Adipocyte (in vitro differentiated cells): ENCODE measurements at regions not wholly inside any gene's neighbourhood (a gene's known extent, or its start where the extent isn't known, plus 50 kb on each side); places are given as distances from the start of the nearest gene placed in this dataset.
"Not testable (repeated sequence)": the region's sequence is repeated elsewhere in the genome, so short reads cannot be mapped to it uniquely, and the experiment has no call there.

Source experiments
- DNase-seq: peaks from one replicate; pipeline ENCODE4 v3.0.0-alpha.2; 2015; ENCODE audit warnings: low read depth
- H3K27me3 ChIP-seq: replicated peaks from 2 replicates; pipeline ENCODE4 v1.7.0; 2013; ENCODE audit warnings: mild to moderate bottlenecking, low read length, moderate library complexity; ENCODE audit not compliant: control insufficient read depth, insufficient read depth
- H3K36me3 ChIP-seq: 2 replicates; pipeline ENCODE4 v1.7.0; 2013; ENCODE audit warnings: low read length, mild to moderate bottlenecking, moderate library complexity; ENCODE audit not compliant: control insufficient read depth, insufficient read depth, severe bottlenecking
- H3K4me1 ChIP-seq: 2 replicates; pipeline ENCODE4 v1.7.0; 2013; ENCODE audit warnings: mild to moderate bottlenecking, low read length, moderate library complexity; ENCODE audit not compliant: control insufficient read depth, insufficient read depth
- H3K4me3 ChIP-seq: 2 replicates; pipeline ENCODE4 v1.7.0; 2013; ENCODE audit warnings: mild to moderate bottlenecking, low read length, moderate library complexity
- H3K9ac ChIP-seq: 2 replicates; pipeline ENCODE4 v1.7.0; 2013; ENCODE audit warnings: mild to moderate bottlenecking, low read length, moderate library complexity
- H3K9me3 ChIP-seq: 2 replicates; pipeline ENCODE4 v1.7.0; 2013; ENCODE audit warnings: mild to moderate bottlenecking, low read length, moderate library complexity; ENCODE audit not compliant: control insufficient read depth

DNA sequence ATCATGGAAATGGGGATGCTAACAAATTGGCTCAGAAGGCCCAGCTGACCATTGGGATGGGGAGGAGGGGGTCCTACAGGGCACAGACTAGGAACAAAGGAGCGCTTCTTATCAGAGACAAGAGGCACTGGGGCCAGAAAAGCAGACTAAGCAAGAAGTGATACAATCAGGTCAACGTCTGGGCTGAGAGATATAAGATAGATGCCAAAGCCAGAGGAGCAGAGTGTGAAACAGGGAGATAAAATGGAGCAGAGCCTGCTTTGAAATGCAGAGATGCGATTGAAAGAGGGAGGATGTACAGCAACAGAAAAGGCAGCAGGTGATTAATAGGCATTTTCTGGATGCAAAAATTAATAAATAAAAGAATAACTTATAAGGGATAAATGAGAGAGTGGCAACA is 127.5 kb upstream of the SAMSN1 start:
- Histone ChIP-seq H3K9ac (no peak overlapping the region), H3K4me1 (no peaks in the 10 kb centered on the region), H3K36me3 (no peaks in the 10 kb centered on the region), H3K27me3 (no peaks in the 10 kb centered on the region), H3K9me3 (no peaks in the 10 kb centered on the region), H3K4me3 (no peak overlapping the region)
- DNase-seq = no peak

DNA sequence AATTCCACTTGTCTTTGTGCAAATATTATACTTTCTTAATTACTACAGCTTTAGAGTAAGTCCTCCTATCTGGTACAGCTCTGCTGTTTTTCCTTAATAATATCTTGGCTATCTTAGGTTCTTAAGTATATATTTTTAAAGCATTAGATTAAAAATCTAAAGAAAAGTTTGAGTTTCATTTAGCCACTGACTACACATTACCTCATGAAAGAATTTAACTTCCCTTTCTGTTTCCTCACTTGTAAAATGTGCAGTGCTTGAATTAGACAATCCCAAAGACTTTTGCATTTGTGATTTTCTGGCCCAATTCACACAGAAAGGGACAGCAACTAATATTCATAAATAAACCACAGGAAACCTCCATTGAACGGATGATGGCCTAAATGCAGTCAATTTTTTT is 126.4 kb upstream of the SAMSN1 start:
- DNase-seq = no peak

DNA sequence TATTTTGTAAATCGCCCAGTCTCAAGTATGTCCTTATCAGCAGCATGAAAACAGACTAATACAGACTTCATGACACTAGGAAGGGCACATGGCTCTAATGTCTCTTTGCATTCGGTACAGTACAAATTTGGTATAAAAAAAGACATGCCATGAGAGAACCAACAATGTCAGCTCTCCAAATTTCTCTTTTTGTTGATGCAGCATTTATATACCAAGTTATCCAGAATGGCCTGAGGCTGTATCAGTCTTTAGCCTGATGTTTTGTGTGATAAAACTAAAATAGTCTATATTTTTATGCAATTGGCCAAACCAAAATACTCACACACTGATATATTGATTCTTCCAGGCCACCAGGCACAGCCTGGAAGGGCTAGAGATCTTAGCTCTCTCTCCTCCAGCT is 124.3 kb upstream of the SAMSN1 start:
- no peak overlapping the region for H3K9ac ChIP-seq
- H3K4me3 ChIP-seq = no peak overlapping the region
- H3K4me1 ChIP-seq = no peaks in the 10 kb centered on the region
- DNase-seq = no peak
- no peaks in the 10 kb centered on the region for H3K9me3 ChIP-seq
- H3K27me3 ChIP-seq = no peaks in the 10 kb centered on the region
- no peaks in the 10 kb centered on the region for H3K36me3 ChIP-seq

More for the DNA sequence above, 126.4 kb upstream of the SAMSN1 start:
- H3K4me3 ChIP-seq = no peak overlapping the region
- H3K27me3 ChIP-seq = no peaks in the 10 kb centered on the region
- H3K36me3 ChIP-seq = no peaks in the 10 kb centered on the region
- no peaks in the 10 kb centered on the region for H3K9me3 ChIP-seq
- no peak overlapping the region for H3K9ac ChIP-seq
- H3K4me1 ChIP-seq = no peaks in the 10 kb centered on the region

- not testable (repeated sequence) for H3K27me3 ChIP-seq, H3K9ac ChIP-seq, H3K9me3 ChIP-seq, H3K4me1 ChIP-seq, H3K4me3 ChIP-seq, DNase-seq, H3K36me3 ChIP-seq
Observed at GRCh38 chr21:14669092-14669491, 123.0 kb upstream of the SAMSN1 start.

DNA sequence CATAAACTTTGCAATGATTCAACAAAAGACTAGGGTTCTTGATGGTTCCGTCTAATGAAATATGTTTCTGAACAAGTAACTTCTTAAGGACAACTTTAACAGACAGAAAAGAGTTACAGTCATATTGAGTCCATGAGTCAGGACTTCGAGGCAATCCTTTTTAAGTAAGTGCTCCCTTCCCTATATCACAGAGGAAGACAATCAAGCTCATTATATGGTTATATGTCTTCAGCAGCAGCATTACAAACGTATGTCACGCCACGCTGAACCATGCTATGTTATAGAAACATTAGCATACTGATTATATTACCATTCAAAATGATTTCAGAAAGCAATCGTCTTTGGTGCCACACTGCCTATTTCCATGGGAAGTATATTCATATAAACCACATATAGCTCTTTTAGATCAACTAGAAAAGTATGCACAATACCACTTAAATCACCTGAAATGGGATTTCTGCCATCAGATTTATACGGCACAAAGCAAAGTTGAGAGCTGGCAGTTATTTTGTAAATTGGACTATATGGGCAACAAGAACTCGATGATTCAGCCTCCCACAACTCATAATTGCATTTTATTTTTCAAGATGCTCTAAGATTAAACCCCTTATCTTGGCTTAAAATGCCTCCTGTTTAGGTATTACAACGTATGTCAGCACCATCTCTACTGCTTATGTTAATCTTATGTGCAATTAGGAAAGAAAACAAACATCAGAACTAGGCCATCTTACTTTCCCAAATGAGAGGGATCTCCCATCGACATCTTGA is 111.3 kb upstream of the SAMSN1 start:
- Histone ChIP-seq H3K9ac (no peak overlapping the region), H3K4me1 (no peaks in the 10 kb centered on the region), H3K27me3 (no peaks in the 10 kb centered on the region), H3K36me3 (no peaks in the 10 kb centered on the region), H3K4me3 (no peak overlapping the region), H3K9me3 (no peaks in the 10 kb centered on the region)
- DNase-seq = no peak

DNA sequence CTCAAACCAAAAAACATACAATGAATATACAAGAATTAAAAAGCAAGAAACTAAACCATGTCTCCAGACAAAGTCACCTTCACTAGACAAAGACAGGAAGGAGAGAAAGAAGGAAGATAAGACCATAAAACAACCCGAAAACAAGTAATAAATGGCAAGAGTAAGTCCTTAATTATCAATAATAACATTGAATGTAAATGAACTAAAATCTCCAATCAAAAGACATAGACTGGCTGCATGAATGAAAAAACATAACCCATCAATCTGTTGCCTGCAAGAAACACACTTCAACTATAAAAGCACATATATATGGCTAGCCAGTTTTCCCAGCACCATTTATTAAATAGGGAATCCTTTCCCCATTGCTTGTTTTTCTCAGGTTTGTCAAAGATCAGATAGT is 100.8 kb upstream of the SAMSN1 start:
- H3K9ac ChIP-seq = no peak overlapping the region
- no peaks in the 10 kb centered on the region for H3K27me3 ChIP-seq
- H3K9me3 ChIP-seq = peaks cover 19% of the 10 kb centered on the region
- no peaks in the 10 kb centered on the region for H3K36me3 ChIP-seq
- DNase-seq = no peak
- H3K4me3 ChIP-seq = no peak overlapping the region
- no peaks in the 10 kb centered on the region for H3K4me1 ChIP-seq

- H3K4me3 ChIP-seq = no peak overlapping the region
- peaks cover 19% of the 10 kb centered on the region for H3K9me3 ChIP-seq
- H3K36me3 ChIP-seq = no peaks in the 10 kb centered on the region
- H3K4me1 ChIP-seq = no peaks in the 10 kb centered on the region
- no peak overlapping the region for H3K9ac ChIP-seq
- no peaks in the 10 kb centered on the region for H3K27me3 ChIP-seq
- no peak for DNase-seq
Observed at GRCh38 chr21:14645702-14646101, 99.6 kb upstream of the SAMSN1 start.

GRCh38 chr21:14632359-14632758 is 86.2 kb upstream of the SAMSN1 start:
- H3K27me3 ChIP-seq = no peaks in the 10 kb centered on the region
- no peak overlapping the region for H3K4me3 ChIP-seq
- no peaks in the 10 kb centered on the region for H3K4me1 ChIP-seq
- no peak overlapping the region for H3K9ac ChIP-seq
- H3K36me3 ChIP-seq = no peaks in the 10 kb centered on the region
- no peak for DNase-seq
- no peaks in the 10 kb centered on the region for H3K9me3 ChIP-seq

GRCh38 chr21:14630556-14631069 is 84.5 kb upstream of the SAMSN1 start:
- no peaks in the 10 kb centered on the region for H3K4me1 ChIP-seq
- no peak overlapping the region for H3K4me3 ChIP-seq
- H3K27me3 ChIP-seq = no peaks in the 10 kb centered on the region
- no peaks in the 10 kb centered on the region for H3K36me3 ChIP-seq
- no peak for DNase-seq
- H3K9ac ChIP-seq = no peak overlapping the region
- H3K9me3 ChIP-seq = no peaks in the 10 kb centered on the region

DNA sequence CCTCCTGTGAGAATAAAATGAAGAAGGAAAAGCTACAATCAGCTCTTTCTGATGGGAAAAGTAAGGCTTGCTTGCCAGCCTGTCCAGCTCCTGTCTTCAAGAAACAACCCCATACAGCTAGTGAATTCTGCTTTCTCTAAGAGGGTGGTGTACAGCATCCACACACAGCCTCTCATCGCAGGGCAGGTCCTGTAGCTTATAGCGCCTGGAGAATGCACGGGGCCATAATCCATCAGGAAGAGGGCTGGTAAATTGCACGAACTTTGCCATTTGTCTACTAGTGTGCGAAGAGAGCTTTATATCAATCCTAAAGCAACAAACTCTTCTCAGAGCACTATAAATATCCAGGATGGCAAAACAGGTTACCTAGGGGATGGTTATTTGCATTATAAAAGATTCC is 83.3 kb upstream of the SAMSN1 start:
- Histone ChIP-seq H3K4me3 (no peak overlapping the region), H3K36me3 (no peaks in the 10 kb centered on the region), H3K9me3 (no peaks in the 10 kb centered on the region), H3K9ac (no peak overlapping the region), H3K27me3 (no peaks in the 10 kb centered on the region), H3K4me1 (no peaks in the 10 kb centered on the region)
- no peak for DNase-seq

DNA sequence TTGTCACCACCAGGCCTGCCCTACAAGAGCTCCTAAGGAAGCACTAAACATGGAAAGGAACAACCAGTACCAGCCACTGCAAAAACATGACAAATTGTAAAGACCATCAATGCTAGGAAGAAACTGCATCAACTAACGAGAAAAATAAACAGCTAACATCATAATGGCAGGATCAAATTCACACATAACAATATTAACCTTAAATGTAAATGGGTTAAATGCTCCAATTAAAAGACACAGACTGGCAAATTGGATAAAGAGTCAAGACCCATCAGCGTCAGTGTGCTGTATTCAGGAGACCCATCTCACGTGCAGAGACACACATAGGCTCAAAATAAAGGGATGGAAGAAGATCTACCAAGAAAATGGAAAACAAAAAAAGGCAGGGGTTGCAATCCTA is 77.0 kb upstream of the SAMSN1 start:
- H3K4me1 ChIP-seq, H3K27me3 ChIP-seq, H3K36me3 ChIP-seq, DNase-seq, H3K9ac ChIP-seq, H3K4me3 ChIP-seq, H3K9me3 ChIP-seq: not testable (repeated sequence)

GRCh38 chr21:14620152-14620551 is 74.0 kb upstream of the SAMSN1 start:
- Histone ChIP-seq H3K9ac (no peak overlapping the region), H3K36me3 (no peaks in the 10 kb centered on the region), H3K4me1 (peaks cover 22% of the 10 kb centered on the region), H3K4me3 (no peak overlapping the region), H3K27me3 (no peaks in the 10 kb centered on the region), H3K9me3 (no peaks in the 10 kb centered on the region)
- no peak for DNase-seq
